Transverse colon (tissue), 4 donors: ENCODE measurements at regions not wholly inside any gene's neighbourhood (a gene's known extent, or its start where the extent isn't known, plus 50 kb on each side); places are given as distances from the start of the nearest gene placed in this dataset.

ENCODE experiments used
- DNase-seq: peaks from one replicate; pipeline ENCODE4 v3.0.0-alpha.2; 2019
- H3K27ac ChIP-seq, 4 donors: fragments of 200-600 bp; sonication (generic); 2 replicates each; pipeline ENCODE4 v1.5.1; 2016 to 2018; ENCODE audit warnings: inconsistent platforms in 4 of 4
- H3K27me3 ChIP-seq: fragments of 200-600 bp; sonication (generic); 2 replicates; pipeline ENCODE4 v1.5.1; 2017; ENCODE audit warnings: inconsistent platforms
- H3K36me3 ChIP-seq, 4 donors: fragments of 200-600 bp; sonication (generic); 2 replicates each; pipeline ENCODE4 v1.5.1; 2017 to 2019; ENCODE audit warnings: inconsistent platforms in 4 of 4
- H3K4me1 ChIP-seq, 4 donors: fragments of 200-600 bp; sonication (generic); 2 replicates each; pipeline ENCODE4 v1.5.1; 2017 to 2020; ENCODE audit warnings: inconsistent platforms in 4 of 4
- H3K4me3 ChIP-seq, 4 donors: fragments of 200-600 bp; sonication (generic); 1 replicate in 1 of 4; 2 replicates in 3 of 4; pipeline versions ENCODE4 v1.5.1 to v1.6.1; 2017 to 2019; ENCODE audit warnings: inconsistent platforms in 4 of 4
- H3K9me3 ChIP-seq, 2 donors: fragments of 200-600 bp; sonication (generic); 2 replicates each; pipeline ENCODE4 v1.5.1; 2017 to 2019; ENCODE audit warnings: inconsistent platforms in 2 of 2
- EP300 ChIP-seq: sonication (generic); formaldehyde crosslinking; IDR thresholded peaks from one replicate; pipeline ENCODE4 v1.6.1; 2017; ENCODE audit warnings: antibody characterized with exemption, low read depth
- POLR2A ChIP-seq: fragments of 450-650 bp; IDR thresholded peaks from one replicate; pipeline ENCODE4 v1.6.1; 2016; ENCODE audit warnings: antibody characterized with exemption, mild to moderate bottlenecking, moderate library complexity
- POLR2AphosphoS5 ChIP-seq, 3 donors: sonication (generic); formaldehyde crosslinking; IDR thresholded peaks; one replicate each; pipeline ENCODE4 v1.6.1; 2016; ENCODE audit warnings: antibody characterized with exemption in 3 of 3
- WGBS, 2 donors: methylation state at CpG; one replicate each; pipeline ENCODE4 v1.1.5; 2018; ENCODE audit warnings: low coverage in 1 of 2; 5-methylcytosine and 5-hydroxymethylcytosine counted together
- in situ Hi-C, 4 donors: fragments of 200-750 bp; cut with MboI; loops; one replicate each; pipeline versions ENCODE4 v1.15.0 to v1.15.1; 2017; ENCODE audit warnings: low sequenced_read_pairs in 3 of 4, low pct_ligation_motif_present in 1 of 4, low pct_unique_long_range_greater_than_20kb in 1 of 4
- intact Hi-C: fragments of 100-400 bp; cut with DNase I; formaldehyde crosslinking; loops from one replicate; pipeline ENCODE4 v1.15.1; 2023; ENCODE audit warnings: low total_unique reads
- TF ChIP-seq, protein P1 (sequence below), 5 experiments: fragments of 200-600 bp in 3 of 5; fragments of 450-650 bp in 2 of 5; sonication (generic) in 3 of 5; IDR thresholded peaks; 1 replicate in 2 of 5; 2 replicates in 3 of 5; pipeline ENCODE4 v1.5.1; 2016 to 2017; ENCODE audit warnings: antibody characterized with exemption in 5 of 5, inconsistent platforms in 3 of 5, mild to moderate bottlenecking in 2 of 5, moderate library complexity in 1 of 5

GRCh38 chr10:30755441-30755953, 125.9 kb upstream of the LYZL2 start:
- TF ChIP-seq POLR2AphosphoS5 (IDR thresholded peaks at IDR 0.05) (no peak), POLR2A (no peak), EP300 (no peak)
- TF ChIP-seq, protein P1, sequence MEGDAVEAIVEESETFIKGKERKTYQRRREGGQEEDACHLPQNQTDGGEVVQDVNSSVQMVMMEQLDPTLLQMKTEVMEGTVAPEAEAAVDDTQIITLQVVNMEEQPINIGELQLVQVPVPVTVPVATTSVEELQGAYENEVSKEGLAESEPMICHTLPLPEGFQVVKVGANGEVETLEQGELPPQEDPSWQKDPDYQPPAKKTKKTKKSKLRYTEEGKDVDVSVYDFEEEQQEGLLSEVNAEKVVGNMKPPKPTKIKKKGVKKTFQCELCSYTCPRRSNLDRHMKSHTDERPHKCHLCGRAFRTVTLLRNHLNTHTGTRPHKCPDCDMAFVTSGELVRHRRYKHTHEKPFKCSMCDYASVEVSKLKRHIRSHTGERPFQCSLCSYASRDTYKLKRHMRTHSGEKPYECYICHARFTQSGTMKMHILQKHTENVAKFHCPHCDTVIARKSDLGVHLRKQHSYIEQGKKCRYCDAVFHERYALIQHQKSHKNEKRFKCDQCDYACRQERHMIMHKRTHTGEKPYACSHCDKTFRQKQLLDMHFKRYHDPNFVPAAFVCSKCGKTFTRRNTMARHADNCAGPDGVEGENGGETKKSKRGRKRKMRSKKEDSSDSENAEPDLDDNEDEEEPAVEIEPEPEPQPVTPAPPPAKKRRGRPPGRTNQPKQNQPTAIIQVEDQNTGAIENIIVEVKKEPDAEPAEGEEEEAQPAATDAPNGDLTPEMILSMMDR (IDR thresholded peaks at IDR 0.05): no peak
- WGBS, 2 donors: 60 to 79% methylated on average over 1 to 6 of the region's 6 CpGs
- intact Hi-C loops (no loop called here), in situ Hi-C loops (loop anchor here in 1 of 4 donors (25.0 kb wide), 1 partner anchor 732 kb away; no protein-coding TSS in a partner anchor)
- no peaks in the 10 kb centered on the region for H3K27me3 ChIP-seq
- peak overlapping the region in 3 of 4 donors; percentile 2 to 36 (median 3) for H3K27ac ChIP-seq
- peaks cover 0 to 6% (median 4%) of the 10 kb centered on the region in 4 donors for H3K4me1 ChIP-seq
- no peaks in the 10 kb centered on the region for H3K9me3 ChIP-seq
- DNase-seq: no peak
- H3K4me3 ChIP-seq: no peak overlapping the region
- H3K36me3 ChIP-seq: no peaks in the 10 kb centered on the region

DNA sequence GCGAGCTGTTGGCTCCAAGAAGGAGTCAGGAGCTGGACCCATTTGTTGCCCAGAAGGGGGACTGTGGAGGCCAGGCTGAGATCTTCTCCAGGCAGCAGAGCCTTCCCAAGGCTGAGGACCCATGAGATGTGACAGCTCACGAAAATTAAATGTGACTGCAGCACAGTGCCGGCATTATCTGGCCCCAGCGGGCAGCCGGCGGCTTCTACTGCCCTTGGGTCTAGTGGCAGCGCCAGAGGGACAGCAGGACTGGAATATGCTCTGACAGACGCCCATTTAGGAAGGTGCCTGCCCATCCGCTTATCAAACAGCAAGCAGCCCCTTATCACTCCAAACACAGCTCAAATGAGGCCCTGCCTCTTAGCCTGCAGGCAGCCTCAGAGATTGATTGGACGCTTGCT, 122.9 kb upstream of the LYZL2 start:
- intact Hi-C loops (no loop called here), in situ Hi-C loops (loop anchor here in 1 of 4 donors (25.0 kb wide), 1 partner anchor 735 kb away; no protein-coding TSS in a partner anchor)
- WGBS, 2 donors: 80% methylated on average over 10 of the region's 10 CpGs; no CpG with 5 or more reads in 1 of the 2 donors
- Histone ChIP-seq H3K4me3 (no peak overlapping the region), H3K27me3 (no peaks in the 10 kb centered on the region), H3K4me1 (peaks cover 0 to 3% (median 1%) of the 10 kb centered on the region in 4 donors), H3K9me3 (no peaks in the 10 kb centered on the region), H3K36me3 (no peaks in the 10 kb centered on the region), H3K27ac (peak overlapping the region in 1 of 4 donors; percentile 46)
- no peak for TF ChIP-seq POLR2A
- no peak for TF ChIP-seq POLR2AphosphoS5 (IDR thresholded peaks at IDR 0.05)
- DNase-seq: no peak

- no peak overlapping the region for H3K4me3 ChIP-seq
- 13 to 68% methylated on average over 4 to 14 of the region's 14 CpGs for WGBS, 2 donors
- TF ChIP-seq, protein P1 (IDR thresholded peaks at IDR 0.05): peak in 4 of 5 experiments; percentile 33 to 95 (median 64)
- TF ChIP-seq POLR2A (no peak), POLR2AphosphoS5 (IDR thresholded peaks at IDR 0.05) (no peak)
- H3K9me3 ChIP-seq: no peaks in the 10 kb centered on the region
- H3K27ac ChIP-seq: peak overlapping the region in 1 of 4 donors; percentile 46
- H3K4me1 ChIP-seq: peaks cover 0 to 3% (median 1%) of the 10 kb centered on the region in 4 donors
- DNase-seq: peak; percentile 24
- intact Hi-C loops: no loop called here
- H3K27me3 ChIP-seq: no peaks in the 10 kb centered on the region
- in situ Hi-C loops: loop anchor here in 1 of 4 donors (25.0 kb wide), 1 partner anchor 735 kb away; no protein-coding TSS in a partner anchor
- no peaks in the 10 kb centered on the region for H3K36me3 ChIP-seq
Measured at GRCh38 chr10:30751678-30752331, 122.3 kb upstream of the LYZL2 start.

DNA sequence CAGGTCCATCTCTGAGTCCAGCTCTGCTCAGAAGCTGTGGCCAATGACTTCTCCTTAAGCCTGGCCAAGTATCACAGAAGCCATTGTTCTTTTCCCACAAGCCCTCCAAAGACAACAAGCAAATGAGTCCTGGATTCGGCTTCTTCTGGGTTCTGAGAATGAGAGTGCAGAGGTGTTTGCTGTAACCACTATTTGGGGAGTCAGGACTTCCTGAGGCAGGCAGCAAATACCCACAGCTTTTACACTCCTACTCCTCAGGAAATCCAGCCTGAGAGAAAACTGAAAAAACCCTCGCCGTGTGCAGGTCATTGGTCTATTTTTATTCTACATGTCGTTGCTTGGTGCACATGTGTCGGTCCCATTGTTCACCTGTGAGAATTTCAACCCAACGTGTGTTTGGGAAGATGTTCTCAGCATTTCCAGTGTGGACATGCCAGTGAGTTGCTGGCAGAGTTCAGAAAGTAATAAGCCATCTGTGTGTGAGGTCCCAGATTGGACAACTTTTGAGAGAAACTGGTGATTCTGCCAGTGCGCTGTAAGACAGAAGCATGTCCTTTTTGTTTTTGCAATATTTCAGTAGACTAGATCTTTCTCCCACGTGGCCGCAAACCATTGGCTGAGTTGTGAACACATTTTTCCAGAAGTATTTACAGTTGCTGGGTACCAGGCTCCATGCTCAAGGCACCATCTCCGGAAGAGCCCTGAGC, 121.6 kb upstream of the LYZL2 start:
- H3K9me3 ChIP-seq: no peaks in the 10 kb centered on the region
- no peak for DNase-seq
- no peaks in the 10 kb centered on the region for H3K27me3 ChIP-seq

More for the DNA sequence above, 121.6 kb upstream of the LYZL2 start:
- no peak overlapping the region for H3K27ac ChIP-seq
- 68 to 73% methylated on average over 3 to 10 of the region's 10 CpGs for WGBS, 2 donors
- intact Hi-C loops (no loop called here), in situ Hi-C loops (loop anchor here in 1 of 4 donors (25.0 kb wide), 1 partner anchor 736 kb away; no protein-coding TSS in a partner anchor)
- H3K4me1 ChIP-seq: peaks cover 0 to 3% (median 1%) of the 10 kb centered on the region in 4 donors
- TF ChIP-seq POLR2A: no peak
- TF ChIP-seq, protein P1 (IDR thresholded peaks at IDR 0.05): no peak
- TF ChIP-seq EP300: no peak
- H3K4me3 ChIP-seq: no peak overlapping the region
- no peaks in the 10 kb centered on the region for H3K36me3 ChIP-seq
